ENCODE measurements at regions not wholly inside any gene's neighbourhood (a gene's known extent, or its start where the extent isn't known, plus 50 kb on each side); places are given as distances from the start of the nearest gene placed in this dataset.
"Not testable (repeated sequence)": the region's sequence is repeated elsewhere in the genome, so short reads cannot be mapped to it uniquely, and the experiment has no call there.

DNA sequence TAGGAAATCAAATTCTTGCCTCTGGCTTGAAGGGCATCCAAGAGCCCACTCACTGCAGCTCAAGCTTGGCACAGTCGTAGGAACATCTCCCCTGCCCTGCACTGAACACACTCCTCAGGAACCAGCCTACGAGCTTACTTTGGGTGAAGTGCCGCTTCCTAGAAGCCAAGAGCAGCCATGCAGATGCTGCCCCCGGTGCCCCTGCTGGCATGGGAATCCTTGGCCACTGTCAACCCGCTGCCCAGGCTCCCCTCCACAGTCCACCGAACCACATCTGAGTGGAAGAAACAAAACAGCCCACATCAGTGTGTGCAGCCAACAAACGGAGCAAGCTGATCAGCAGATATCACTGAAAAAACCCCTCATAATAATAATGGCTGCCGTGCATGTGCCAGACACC is 89.8 kb downstream of the TMEM215 start:
- Mint-ChIP-seq H3K27ac (no peak overlapping the region), H3K9me3 (no peaks in the 10 kb centered on the region)
- intact Hi-C loops (cut with micrococcal nuclease): no loop called here

DNA sequence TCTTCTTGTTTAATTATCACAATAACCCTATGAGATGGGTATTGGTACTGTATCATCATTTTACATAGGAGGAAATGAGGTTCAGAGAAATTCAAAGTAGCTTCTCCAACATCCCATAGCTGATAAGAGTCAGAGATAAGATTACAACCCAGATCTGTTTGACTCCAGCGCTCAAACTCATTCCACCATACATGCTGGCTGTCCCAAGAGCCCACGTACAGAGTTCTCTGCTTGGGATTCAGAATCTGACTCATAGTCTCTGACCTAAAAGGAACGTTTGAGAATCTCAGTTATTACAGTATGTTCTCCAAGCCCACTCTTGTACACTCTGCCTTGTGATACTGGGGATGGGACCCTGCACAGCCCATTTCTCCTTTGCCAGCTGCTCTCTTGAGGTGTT is 90.2 kb downstream of the TMEM215 start:
- no peak overlapping the region for H3K4me3 Mint-ChIP-seq
- no peaks in the 10 kb centered on the region for H3K9me3 Mint-ChIP-seq
- no peak overlapping the region for H3K27ac Mint-ChIP-seq
- CTCF ChIA-PET: interaction anchor here (1.0 kb wide), 1 partner anchor 292 kb away, joined by 3 read pairs; no protein-coding TSS in a partner anchor
- no peak for DNase-seq
- H3K36me3 Mint-ChIP-seq (ENCODE audit: low read depth): no peaks in the 10 kb centered on the region
- no peaks in the 10 kb centered on the region for H3K4me1 Mint-ChIP-seq (ENCODE audit: low read depth)
- H3K27me3 Mint-ChIP-seq (ENCODE audit: low read depth): no peaks in the 10 kb centered on the region
- intact Hi-C loops (cut with micrococcal nuclease): no loop called here

More for the DNA sequence above, 89.8 kb downstream of the TMEM215 start:
- CTCF ChIA-PET: interaction anchor here (1.0 kb wide), 1 partner anchor 292 kb away, joined by 3 read pairs; no protein-coding TSS in a partner anchor
- H3K4me3 Mint-ChIP-seq: no peak overlapping the region
- H3K27me3 Mint-ChIP-seq (ENCODE audit: low read depth): no peaks in the 10 kb centered on the region
- H3K36me3 Mint-ChIP-seq (ENCODE audit: low read depth): no peaks in the 10 kb centered on the region
- no peak for DNase-seq
- no peaks in the 10 kb centered on the region for H3K4me1 Mint-ChIP-seq (ENCODE audit: low read depth)

DNA sequence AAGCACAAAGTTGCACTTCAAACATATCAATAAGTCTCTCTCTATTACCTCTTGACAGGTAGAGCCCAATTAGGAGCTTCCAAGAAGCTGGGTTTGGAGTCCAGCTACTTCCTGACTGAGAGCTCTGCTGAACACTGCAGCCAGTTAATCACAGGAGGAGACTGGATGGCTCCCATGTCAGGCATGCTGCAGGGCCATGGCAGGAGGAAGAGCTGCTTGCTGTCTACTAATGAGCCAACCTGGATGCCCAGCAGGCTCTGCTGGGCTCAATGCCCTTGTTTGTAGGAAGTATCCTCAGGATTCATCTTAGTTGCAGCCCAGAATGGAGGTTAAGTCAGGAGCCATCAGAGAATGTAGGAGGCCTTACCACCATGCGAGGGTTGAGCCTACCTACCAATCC is 91.9 kb downstream of the TMEM215 start:
- DNase-seq: no peak
- intact Hi-C loops (cut with micrococcal nuclease): no loop called here
- no peaks in the 10 kb centered on the region for H3K9me3 Mint-ChIP-seq
- no peaks in the 10 kb centered on the region for H3K27me3 Mint-ChIP-seq (ENCODE audit: low read depth)
- no peak overlapping the region for H3K4me3 Mint-ChIP-seq
- H3K36me3 Mint-ChIP-seq (ENCODE audit: low read depth): no peaks in the 10 kb centered on the region
- H3K27ac Mint-ChIP-seq: no peak overlapping the region
- CTCF ChIA-PET: no interaction called here
- H3K4me1 Mint-ChIP-seq (ENCODE audit: low read depth): no peaks in the 10 kb centered on the region

DNA sequence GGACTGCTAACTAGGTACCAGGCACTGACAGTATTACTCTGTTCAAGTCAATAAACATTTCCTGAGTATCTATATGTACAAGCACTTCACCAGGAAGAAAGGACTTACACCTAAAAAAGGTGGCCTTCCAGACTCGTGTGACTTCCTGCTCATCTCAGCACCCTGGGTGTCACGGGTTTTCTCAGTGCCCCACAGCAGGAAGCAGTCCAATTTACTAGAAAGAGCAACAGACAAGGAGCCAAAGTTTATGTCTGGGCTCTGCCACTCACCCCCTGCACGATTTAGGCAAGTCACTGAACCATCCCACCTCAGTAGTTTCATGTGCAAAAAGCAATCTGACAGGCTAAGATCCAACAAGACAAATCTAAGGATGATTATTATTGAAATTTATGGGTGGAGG is 92.4 kb downstream of the TMEM215 start:
- no peaks in the 10 kb centered on the region for H3K4me1 Mint-ChIP-seq (ENCODE audit: low read depth)
- H3K4me3 Mint-ChIP-seq: no peak overlapping the region
- H3K27ac Mint-ChIP-seq: no peak overlapping the region
- no peak for DNase-seq
- H3K36me3 Mint-ChIP-seq (ENCODE audit: low read depth): no peaks in the 10 kb centered on the region
- CTCF ChIA-PET: no interaction called here
- no peaks in the 10 kb centered on the region for H3K27me3 Mint-ChIP-seq (ENCODE audit: low read depth)
- H3K9me3 Mint-ChIP-seq: no peaks in the 10 kb centered on the region
- intact Hi-C loops (cut with micrococcal nuclease): no loop called here

DNA sequence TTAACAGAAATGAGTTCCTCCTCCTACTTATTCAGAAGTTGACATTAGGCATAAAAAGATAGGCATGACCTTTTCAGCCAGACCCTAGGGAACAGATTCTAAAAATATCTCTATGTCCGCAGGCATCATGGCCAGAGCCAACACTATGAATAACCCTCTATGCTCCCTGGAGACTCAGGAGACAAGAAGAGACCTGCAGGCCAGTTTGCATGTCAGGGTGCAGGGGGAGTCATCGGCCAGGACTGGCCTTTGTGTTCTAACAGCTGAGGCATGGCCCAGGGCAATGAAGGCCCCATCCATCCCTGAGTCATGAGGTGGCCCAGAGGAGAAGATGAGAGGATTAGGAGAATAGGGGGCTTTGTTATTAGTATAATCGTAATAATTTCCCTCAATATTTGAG is 93.8 kb downstream of the TMEM215 start:
- Mint-ChIP-seq H3K4me1 (ENCODE audit: low read depth) (no peaks in the 10 kb centered on the region), H3K9me3 (no peaks in the 10 kb centered on the region), H3K4me3 (no peak overlapping the region), H3K36me3 (ENCODE audit: low read depth) (no peaks in the 10 kb centered on the region), H3K27ac (no peak overlapping the region), H3K27me3 (ENCODE audit: low read depth) (no peaks in the 10 kb centered on the region)
- intact Hi-C loops (cut with micrococcal nuclease): no loop called here
- DNase-seq: no peak
- CTCF ChIA-PET: no interaction called here

DNA sequence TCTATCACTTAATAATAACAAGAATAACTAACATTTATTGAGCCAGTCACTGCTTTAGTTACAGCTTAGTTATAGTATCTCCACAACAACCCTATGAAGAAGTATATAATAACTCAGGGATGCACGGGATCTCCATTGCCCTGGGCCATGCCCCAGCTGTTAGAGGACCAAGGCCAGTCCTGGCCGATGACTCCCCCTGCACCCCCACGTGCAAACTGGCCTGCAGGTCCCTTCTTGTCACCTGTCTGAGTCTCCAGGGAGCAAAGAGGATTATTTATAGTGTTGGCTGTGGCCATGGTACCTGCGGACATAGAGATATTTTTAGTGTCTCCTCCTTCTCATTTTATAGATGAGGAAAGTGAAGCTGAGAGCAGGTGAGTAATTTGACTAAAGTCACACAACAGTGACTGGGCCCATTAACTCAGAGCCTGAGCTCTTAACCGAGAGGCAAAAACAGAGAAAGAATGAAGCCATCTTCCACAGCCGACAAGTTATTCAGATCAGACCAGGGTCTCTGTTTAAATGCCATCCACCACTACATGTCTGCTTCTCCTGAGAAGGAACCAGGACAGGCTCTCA is 94.4 kb downstream of the TMEM215 start:
- intact Hi-C loops (cut with micrococcal nuclease): no loop called here
- Mint-ChIP-seq H3K27ac (no peak overlapping the region), H3K4me3 (no peak overlapping the region), H3K4me1 (ENCODE audit: low read depth) (no peaks in the 10 kb centered on the region), H3K27me3 (ENCODE audit: low read depth) (no peaks in the 10 kb centered on the region), H3K36me3 (ENCODE audit: low read depth) (no peaks in the 10 kb centered on the region), H3K9me3 (no peaks in the 10 kb centered on the region)
- DNase-seq: no peak
- CTCF ChIA-PET: no interaction called here

DNA sequence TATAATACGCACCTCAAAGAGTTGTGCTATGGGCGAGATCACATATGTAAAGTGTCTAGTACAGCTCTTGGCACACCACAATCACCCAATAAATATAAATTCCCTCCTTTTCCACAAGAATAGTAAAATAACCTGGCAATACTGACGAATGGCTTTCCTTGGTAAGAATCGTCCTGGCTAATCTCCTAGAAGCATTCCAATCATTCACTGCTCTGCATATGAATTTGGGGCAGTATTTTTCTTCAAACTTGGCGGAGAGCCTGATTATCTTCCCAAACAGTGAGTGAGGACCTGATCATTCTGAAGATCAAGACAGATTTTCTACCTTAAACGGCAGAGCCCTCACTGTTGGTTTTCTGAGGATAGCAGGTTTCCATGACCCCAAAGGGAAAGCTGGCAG is 96.0 kb downstream of the TMEM215 start:
- H3K4me3 Mint-ChIP-seq: no peak overlapping the region
- no peak overlapping the region for H3K27ac Mint-ChIP-seq
- H3K9me3 Mint-ChIP-seq: no peaks in the 10 kb centered on the region
- intact Hi-C loops (cut with micrococcal nuclease): no loop called here
- CTCF ChIA-PET: no interaction called here
- H3K27me3 Mint-ChIP-seq (ENCODE audit: low read depth): no peaks in the 10 kb centered on the region
- no peaks in the 10 kb centered on the region for H3K4me1 Mint-ChIP-seq (ENCODE audit: low read depth)
- DNase-seq: no peak
- H3K36me3 Mint-ChIP-seq (ENCODE audit: low read depth): no peaks in the 10 kb centered on the region

DNA sequence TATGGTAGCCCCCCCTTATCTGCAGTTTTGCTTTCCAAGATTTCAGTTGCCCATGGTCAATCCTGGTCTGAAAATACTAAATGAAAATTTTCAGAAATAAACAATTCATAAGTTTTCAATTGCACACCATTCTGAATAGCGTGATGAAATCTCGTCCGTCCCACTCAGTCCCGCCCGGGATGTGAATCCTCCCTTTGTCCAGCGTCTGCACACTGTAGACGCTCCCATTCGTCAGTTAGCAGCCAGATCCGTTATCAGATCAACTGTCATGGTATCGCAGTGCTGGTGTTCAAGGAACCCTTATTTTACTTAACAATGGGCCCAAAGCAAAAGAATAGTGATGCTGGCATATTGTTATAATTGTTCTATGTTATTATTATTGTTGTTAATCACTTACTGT is 98.6 kb downstream of the TMEM215 start:
- H3K27ac Mint-ChIP-seq: no peak overlapping the region
- no peaks in the 10 kb centered on the region for H3K9me3 Mint-ChIP-seq
- H3K36me3 Mint-ChIP-seq (ENCODE audit: low read depth): no peaks in the 10 kb centered on the region
- CTCF ChIA-PET: interaction anchor here (0.9 kb wide), 1 partner anchor 22 kb away, joined by 4 read pairs; no protein-coding TSS in a partner anchor
- H3K4me3 Mint-ChIP-seq: no peak overlapping the region
- no peaks in the 10 kb centered on the region for H3K27me3 Mint-ChIP-seq (ENCODE audit: low read depth)
- no peaks in the 10 kb centered on the region for H3K4me1 Mint-ChIP-seq (ENCODE audit: low read depth)
- DNase-seq: no peak
- intact Hi-C loops (cut with micrococcal nuclease): no loop called here

DNA sequence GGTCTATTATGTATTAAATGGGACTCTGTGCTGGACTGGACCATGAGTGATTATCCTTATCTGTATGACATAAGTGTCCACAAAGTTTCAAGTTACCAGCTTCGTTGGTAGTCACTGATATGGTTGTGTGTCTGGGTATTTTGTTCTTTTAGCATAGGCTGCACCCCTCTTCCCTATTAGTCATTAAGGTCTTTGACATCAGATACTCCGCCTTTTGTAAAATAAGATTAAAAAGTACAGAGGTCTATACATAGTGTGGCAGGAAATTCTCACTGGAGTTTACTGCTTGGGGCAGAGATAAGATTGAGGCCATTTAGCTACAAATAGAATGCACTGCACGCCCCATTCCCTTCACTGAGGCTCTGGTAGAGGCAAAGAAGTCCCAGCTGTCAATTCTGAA is 99.4 kb downstream of the TMEM215 start:
- no peaks in the 10 kb centered on the region for H3K9me3 Mint-ChIP-seq
- H3K4me1 Mint-ChIP-seq (ENCODE audit: low read depth): no peaks in the 10 kb centered on the region
- no peak overlapping the region for H3K4me3 Mint-ChIP-seq
- no peak for DNase-seq
- no peaks in the 10 kb centered on the region for H3K27me3 Mint-ChIP-seq (ENCODE audit: low read depth)
- CTCF ChIA-PET: no interaction called here
- no peaks in the 10 kb centered on the region for H3K36me3 Mint-ChIP-seq (ENCODE audit: low read depth)
- intact Hi-C loops (cut with micrococcal nuclease): no loop called here
- no peak overlapping the region for H3K27ac Mint-ChIP-seq

DNA sequence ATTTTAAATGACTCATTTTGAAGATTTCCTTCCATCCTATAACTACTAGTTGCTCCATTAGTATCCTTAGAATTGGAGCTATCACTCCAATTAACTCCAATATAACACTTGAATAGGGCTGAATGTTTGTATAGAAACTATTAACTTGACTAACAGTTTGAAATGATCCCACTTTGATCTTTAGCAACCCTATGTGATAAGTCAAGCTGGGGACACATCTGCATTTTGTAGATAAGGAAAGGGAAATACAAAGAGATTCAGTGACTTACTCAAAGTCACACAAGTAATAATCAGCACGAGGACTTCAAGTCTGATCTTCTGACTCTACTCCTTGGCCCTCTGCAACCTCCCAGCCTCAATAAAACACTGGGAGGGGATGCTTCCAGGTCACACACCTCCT is 101.1 kb downstream of the TMEM215 start:
- DNase-seq: no peak
- H3K27me3 Mint-ChIP-seq (ENCODE audit: low read depth): no peaks in the 10 kb centered on the region
- intact Hi-C loops (cut with micrococcal nuclease): no loop called here
- no peak overlapping the region for H3K4me3 Mint-ChIP-seq
- H3K36me3 Mint-ChIP-seq (ENCODE audit: low read depth): no peaks in the 10 kb centered on the region
- no peak overlapping the region for H3K27ac Mint-ChIP-seq
- H3K4me1 Mint-ChIP-seq (ENCODE audit: low read depth): no peaks in the 10 kb centered on the region
- CTCF ChIA-PET: no interaction called here
- no peaks in the 10 kb centered on the region for H3K9me3 Mint-ChIP-seq

DNA sequence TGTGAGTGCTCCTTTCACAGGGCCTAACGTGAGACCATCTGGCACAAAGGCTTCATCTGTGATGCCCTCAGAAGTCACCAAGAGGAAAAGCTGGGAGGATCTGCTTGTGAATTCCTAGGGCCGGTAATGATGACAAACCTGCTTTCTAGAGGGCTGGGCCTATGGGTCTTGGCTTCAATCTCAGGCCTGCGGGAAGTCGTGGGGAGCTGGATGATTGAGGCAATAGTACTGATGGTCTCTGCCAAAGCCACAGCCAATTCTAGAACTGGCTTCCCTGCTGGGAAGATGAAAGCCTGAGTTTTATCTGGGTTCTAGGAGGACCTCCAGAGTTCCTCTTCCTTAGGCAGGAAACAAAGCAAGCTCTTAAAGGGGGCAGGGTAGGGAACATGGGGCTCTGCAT is 102.7 kb downstream of the TMEM215 start:
- Mint-ChIP-seq H3K27me3 (ENCODE audit: low read depth) (no peaks in the 10 kb centered on the region), H3K36me3 (ENCODE audit: low read depth) (no peaks in the 10 kb centered on the region), H3K27ac (no peak overlapping the region), H3K4me1 (ENCODE audit: low read depth) (no peaks in the 10 kb centered on the region), H3K9me3 (no peaks in the 10 kb centered on the region), H3K4me3 (no peak overlapping the region)
- CTCF ChIA-PET: no interaction called here
- intact Hi-C loops (cut with micrococcal nuclease): no loop called here
- no peak for DNase-seq

DNA sequence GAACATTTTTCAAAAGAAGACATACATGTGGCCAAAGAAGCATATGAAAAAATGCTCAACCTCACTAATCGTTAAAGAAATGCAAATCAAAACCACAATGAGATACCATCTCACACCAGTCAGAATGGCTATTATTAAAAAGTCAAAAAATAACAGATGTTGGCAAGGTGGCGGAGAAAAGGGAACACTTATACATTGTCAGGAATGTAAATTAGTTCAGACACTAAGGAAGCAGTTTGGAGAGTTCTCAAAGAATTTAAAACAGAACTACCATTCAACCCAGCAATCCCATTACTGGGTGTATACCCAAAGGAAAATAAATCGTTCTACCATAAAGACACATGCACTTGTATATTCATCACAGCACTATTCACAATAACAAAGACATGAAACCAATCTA is 106.9 kb downstream of the APTX start:
- intact Hi-C loops (cut with micrococcal nuclease): not testable (repeated sequence)

DNA sequence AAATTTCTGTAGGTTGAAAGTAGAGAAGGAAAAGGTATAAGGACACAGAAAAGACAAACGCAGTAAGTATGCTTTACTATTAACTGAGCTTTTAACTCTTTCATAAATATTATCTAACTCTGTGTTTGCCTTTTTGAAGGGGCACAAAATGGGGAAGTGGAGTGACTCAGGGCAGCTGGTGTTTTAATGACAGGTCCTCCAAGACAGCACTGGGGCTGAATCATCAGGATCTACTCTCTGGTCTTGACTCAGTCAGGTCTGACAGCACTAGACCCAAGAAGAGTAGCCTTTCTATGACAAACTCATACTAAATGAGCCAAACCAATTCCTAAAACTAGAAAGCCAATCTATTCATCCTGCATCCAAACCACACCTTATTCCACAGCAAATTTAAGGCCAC is 102.2 kb downstream of the APTX start:
- intact Hi-C loops (cut with micrococcal nuclease): no loop called here
- no peak overlapping the region for H3K4me3 Mint-ChIP-seq
- no peak for DNase-seq
- H3K27ac Mint-ChIP-seq: no peak overlapping the region
- H3K4me1 Mint-ChIP-seq (ENCODE audit: low read depth): no peaks in the 10 kb centered on the region
- H3K27me3 Mint-ChIP-seq (ENCODE audit: low read depth): no peaks in the 10 kb centered on the region
- H3K36me3 Mint-ChIP-seq (ENCODE audit: low read depth): no peaks in the 10 kb centered on the region
- H3K9me3 Mint-ChIP-seq: peaks cover 2% of the 10 kb centered on the region
- CTCF ChIA-PET: no interaction called here

More for the DNA sequence above, 106.9 kb downstream of the APTX start:
- H3K27me3 Mint-ChIP-seq (ENCODE audit: low read depth); CTCF ChIA-PET; H3K27ac Mint-ChIP-seq; H3K36me3 Mint-ChIP-seq (ENCODE audit: low read depth); H3K4me1 Mint-ChIP-seq (ENCODE audit: low read depth); H3K9me3 Mint-ChIP-seq; H3K4me3 Mint-ChIP-seq; DNase-seq: not testable (repeated sequence)

DNA sequence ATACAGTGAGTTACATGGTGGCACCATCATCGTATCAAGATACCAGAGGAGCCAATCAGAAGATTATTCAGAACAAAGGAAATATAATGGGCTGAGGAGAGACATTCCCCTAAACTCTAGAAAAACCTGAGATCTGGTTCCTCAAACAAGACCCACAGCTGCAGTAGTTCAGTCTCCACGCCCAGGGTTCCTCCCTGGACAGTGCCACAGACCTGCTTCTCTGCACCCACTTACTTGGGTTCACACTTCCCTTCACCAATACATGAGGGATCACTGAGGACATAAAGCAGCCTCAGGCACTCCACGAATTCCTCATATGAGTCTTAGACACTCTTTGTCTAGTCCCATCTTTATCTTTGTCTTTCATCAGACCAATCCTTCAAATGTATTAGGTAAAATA is 101.7 kb downstream of the APTX start:
- intact Hi-C loops (cut with micrococcal nuclease): no loop called here
- peaks cover 2% of the 10 kb centered on the region for H3K9me3 Mint-ChIP-seq
- H3K4me1 Mint-ChIP-seq (ENCODE audit: low read depth): no peaks in the 10 kb centered on the region
- DNase-seq: no peak
- CTCF ChIA-PET: interaction anchor here (0.7 kb wide), 1 partner anchor 87 kb away, joined by 3 read pairs; no protein-coding TSS in a partner anchor
- no peak overlapping the region for H3K27ac Mint-ChIP-seq
- no peak overlapping the region for H3K4me3 Mint-ChIP-seq
- no peaks in the 10 kb centered on the region for H3K27me3 Mint-ChIP-seq (ENCODE audit: low read depth)
- H3K36me3 Mint-ChIP-seq (ENCODE audit: low read depth): no peaks in the 10 kb centered on the region
